ENCODE measurements at regions not wholly inside any gene's neighbourhood (a gene's known extent, or its start where the extent isn't known, plus 50 kb on each side); places are given as distances from the start of the nearest gene placed in this dataset.

- no peak overlapping the region for H3K4me3 ChIP-seq
- no peaks in the 10 kb centered on the region for H3K4me1 ChIP-seq
- H3K36me3 ChIP-seq, result no peaks in the 10 kb centered on the region
- no peak for DNase-seq
- TF ChIP-seq POLR2AphosphoS5 (IDR thresholded peaks at IDR 0.05) (no peak), CTCF (IDR thresholded peaks at IDR 0.05 in 8 of 11, conservative IDR thresholded peaks at IDR 0.05 in 3 of 11) (no peak), POLR2A (IDR thresholded peaks at IDR 0.05) (no peak)
- H3K9me3 ChIP-seq, result peaks cover 0 to 24% (median 17%) of the 10 kb centered on the region in 8 donors
- WGBS, 5 donors, result 77 to 91% (median 82%) methylated on average over 1 of the region's 1 CpG
- H3K27ac ChIP-seq, result no peak overlapping the region
- intact Hi-C loops (cut with DNase I; ENCODE audit: low total_unique reads), result no loop called here
- no peaks in the 10 kb centered on the region for H3K27me3 ChIP-seq (replicated peaks in 1 of 7)
These were observed 840.2 kb upstream of the CNTN5 start for GRCh38 chr11:98180511-98180910.

DNA sequence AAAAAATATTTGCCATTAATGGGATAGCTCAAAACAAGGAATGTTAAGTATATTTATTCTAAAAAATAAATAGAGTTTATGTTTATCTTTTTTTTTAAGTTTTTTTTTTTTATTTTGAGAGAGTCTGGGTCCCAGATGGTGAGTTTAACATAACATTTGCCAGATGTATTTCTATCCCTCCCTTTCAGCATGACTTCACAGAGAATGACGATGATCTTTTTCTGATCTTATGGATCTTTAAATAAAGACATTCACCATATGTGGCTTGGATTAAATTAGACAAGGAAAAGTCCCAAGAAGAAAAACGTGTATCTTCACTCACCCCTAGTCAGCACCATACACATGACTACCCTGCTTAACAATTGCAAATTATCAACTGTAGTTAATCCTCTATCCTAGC, 839.8 kb upstream of the CNTN5 start:
- WGBS, 5 donors, result 42 to 66% (median 60%) methylated on average over 2 of the region's 2 CpGs
- Histone ChIP-seq H3K4me1 (no peaks in the 10 kb centered on the region), H3K36me3 (no peaks in the 10 kb centered on the region), H3K27me3 (replicated peaks in 1 of 7) (no peaks in the 10 kb centered on the region), H3K4me3 (no peak overlapping the region), H3K27ac (no peak overlapping the region), H3K9me3 (peaks cover 0 to 28% (median 20%) of the 10 kb centered on the region in 8 donors)
- TF ChIP-seq CTCF (IDR thresholded peaks at IDR 0.05 in 8 of 11, conservative IDR thresholded peaks at IDR 0.05 in 3 of 11) (no peak), POLR2A (IDR thresholded peaks at IDR 0.05) (no peak), POLR2AphosphoS5 (IDR thresholded peaks at IDR 0.05) (no peak)
- intact Hi-C loops (cut with DNase I; ENCODE audit: low total_unique reads), result no loop called here
- DNase-seq, result no peak

DNA sequence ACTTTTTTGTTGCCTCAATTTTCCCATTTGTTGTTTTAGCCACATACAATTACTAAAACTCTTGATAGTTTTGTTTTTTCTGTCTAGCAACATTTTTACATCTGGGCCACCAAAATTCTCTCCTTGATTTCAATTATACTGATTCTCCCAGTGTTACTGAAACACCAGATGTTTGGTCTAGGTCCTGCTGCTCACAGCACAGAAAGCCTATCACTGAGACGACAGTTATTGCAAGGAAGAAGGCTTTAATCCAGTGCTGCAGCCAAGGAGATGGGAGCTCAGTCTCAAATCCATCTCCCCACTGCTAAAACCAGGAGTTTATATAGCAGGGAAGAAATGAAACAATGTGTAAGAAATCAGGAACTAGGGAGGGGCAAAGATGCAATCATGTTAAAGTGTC, 837.7 kb upstream of the CNTN5 start:
- TF ChIP-seq POLR2A (IDR thresholded peaks at IDR 0.05) (no peak), CTCF (IDR thresholded peaks at IDR 0.05 in 8 of 11, conservative IDR thresholded peaks at IDR 0.05 in 3 of 11) (no peak), POLR2AphosphoS5 (IDR thresholded peaks at IDR 0.05) (no peak)
- no peak overlapping the region for H3K27ac ChIP-seq
- WGBS, 5 donors, result 50 to 81% (median 63%) methylated on average over 1 of the region's 1 CpG
- H3K9me3 ChIP-seq, result peaks cover 0 to 25% (median 22%) of the 10 kb centered on the region in 8 donors
- no peaks in the 10 kb centered on the region for H3K27me3 ChIP-seq (replicated peaks in 1 of 7)
- H3K4me1 ChIP-seq, result no peaks in the 10 kb centered on the region
- no peak overlapping the region for H3K4me3 ChIP-seq
- no peaks in the 10 kb centered on the region for H3K36me3 ChIP-seq
- no peak for DNase-seq
- intact Hi-C loops (cut with DNase I; ENCODE audit: low total_unique reads), result no loop called here

DNA sequence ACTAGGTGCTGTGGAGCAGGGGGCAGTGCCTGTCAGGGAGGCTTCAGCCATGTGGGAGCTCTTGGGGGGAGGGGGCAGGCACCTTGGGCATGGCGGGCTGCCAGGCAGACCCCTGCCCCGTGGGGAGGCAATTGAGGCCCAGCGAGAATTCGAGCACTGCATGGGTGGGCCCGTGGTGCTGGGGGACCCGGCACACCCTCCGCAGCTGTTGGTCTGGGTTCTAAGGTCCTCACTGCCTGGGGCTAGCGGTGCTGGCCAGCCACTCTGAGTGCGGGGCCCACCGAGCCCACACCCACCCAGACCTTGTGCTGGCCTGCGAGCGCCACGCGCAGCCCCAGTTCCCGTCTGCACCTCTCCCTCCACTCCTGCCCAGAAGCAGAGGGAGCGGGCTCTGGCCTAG, 835.5 kb upstream of the CNTN5 start:
- 81 to 94% (median 88%) methylated on average over 8 to 16 of the region's 16 CpGs for WGBS, 5 donors
- Histone ChIP-seq H3K9me3 (peaks cover 0 to 33% (median 22%) of the 10 kb centered on the region in 8 donors), H3K27ac (no peak overlapping the region), H3K36me3 (no peaks in the 10 kb centered on the region), H3K4me3 (no peak overlapping the region), H3K27me3 (replicated peaks in 1 of 7) (no peaks in the 10 kb centered on the region), H3K4me1 (no peaks in the 10 kb centered on the region)
- intact Hi-C loops (cut with DNase I; ENCODE audit: low total_unique reads), result no loop called here
- no peak for DNase-seq
- TF ChIP-seq POLR2AphosphoS5 (IDR thresholded peaks at IDR 0.05) (no peak), CTCF (IDR thresholded peaks at IDR 0.05 in 8 of 11, conservative IDR thresholded peaks at IDR 0.05 in 3 of 11) (no peak)
